Endothelial cell of umbilical vein (primary cell): ENCODE measurements at regions not wholly inside any gene's neighbourhood (a gene's known extent, or its start where the extent isn't known, plus 50 kb on each side); places are given as distances from the start of the nearest gene placed in this dataset.

Experiments
- BruUV-seq: library from RNA; stranded (reverse); fragments of 400-500 nt; replicated peaks from 2 replicates; lab custom pipeline; 2021; lab: Mats Ljungman, UMichigan
- CTCF ChIA-PET: fragments of 300-600, 350-600 bp; sonication (Branson Sonifier 250); formaldehyde crosslinking; loops from one replicate; lab custom pipeline; 2021; ENCODE audit warnings: antibody characterized with exemption, inconsistent platforms; lab: Charles Lee
- POLR2A ChIA-PET: fragments of 300-600, 350-600 bp; sonication (Branson Sonifier 250); formaldehyde crosslinking; loops from one replicate; lab custom pipeline; 2021; ENCODE audit warnings: antibody characterized with exemption, inconsistent platforms; lab: Charles Lee
- DNase-seq: peaks from one replicate; pipeline ENCODE4 v3.0.0-alpha.2; 2011; ENCODE audit warnings: low read depth, low spot score
- FAIRE-seq: peaks from 2 replicates; lab custom pipeline; 2011; peaks lifted over from hg19 to GRCh38; lab: Jason Lieb, UNC
- H2AFZ ChIP-seq: 2 replicates; pipeline ENCODE4 v1.6.0; 2012; ENCODE audit warnings: low read depth, low read length, control low read depth, inconsistent platforms
- H3K27ac ChIP-seq: 2 replicates; pipeline ENCODE4 v1.5.1; 2011; ENCODE audit warnings: low read depth, mild to moderate bottlenecking, control low read depth, low read length, moderate library complexity; ENCODE audit not compliant: insufficient read depth
- H3K27me3 ChIP-seq, 2 experiments: 2 replicates each; pipeline versions ENCODE4 v1.6.0 to v1.6.1; 2011; ENCODE audit warnings: low read length in 2 of 2, mixed read lengths in 1 of 2; ENCODE audit not compliant: control insufficient read depth in 2 of 2, insufficient read depth in 2 of 2
- H3K36me3 ChIP-seq, 2 experiments: 2 replicates in 1 of 2; 3 replicates in 1 of 2; pipeline ENCODE4 v1.5.1; 2011; ENCODE audit warnings: low read length in 2 of 2, mild to moderate bottlenecking in 1 of 2, moderate library complexity in 1 of 2; ENCODE audit not compliant: control insufficient read depth in 2 of 2, insufficient read depth in 2 of 2; ENCODE audit errors: extremely low read depth in 1 of 2
- H3K4me1 ChIP-seq: 3 replicates; pipeline ENCODE4 v1.5.1; 2011; ENCODE audit warnings: mild to moderate bottlenecking, low read length; ENCODE audit not compliant: control insufficient read depth, insufficient read depth; ENCODE audit errors: extremely low read depth
- H3K4me2 ChIP-seq: 2 replicates; pipeline ENCODE4 v1.6.1; 2011; ENCODE audit warnings: low read length, control low read depth, mixed read lengths; ENCODE audit not compliant: insufficient read depth
- H3K4me3 ChIP-seq, 3 experiments: fragments of 200-600 bp in 1 of 3; sonication (generic), shearing (Covaris generic) in 1 of 3; replicated peaks in 1 of 3; 2 replicates each; pipeline ENCODE4 v1.5.1; 2011 to 2016; ENCODE audit warnings: control low read depth in 3 of 3, low read length in 3 of 3, mild to moderate bottlenecking in 2 of 3, inconsistent platforms in 1 of 3, low read depth in 1 of 3, moderate library complexity in 1 of 3; ENCODE audit not compliant: insufficient read depth in 1 of 3
- H3K79me2 ChIP-seq: 2 replicates; pipeline ENCODE4 v1.6.0; 2012; ENCODE audit warnings: low read length, inconsistent platforms; ENCODE audit not compliant: control insufficient read depth, insufficient read depth
- H3K9ac ChIP-seq: replicated peaks from 2 replicates; pipeline ENCODE3; 2011; ENCODE audit warnings: low read length, control low read depth; ENCODE audit not compliant: insufficient read depth; ENCODE audit errors: extremely low read depth
- H3K9me1 ChIP-seq: replicated peaks from 3 replicates; pipeline ENCODE4 v1.6.0; 2011; ENCODE audit warnings: mild to moderate bottlenecking, low read length; ENCODE audit not compliant: control insufficient read depth, insufficient read depth; ENCODE audit errors: extremely low read depth
- H3K9me3 ChIP-seq: replicated peaks from 2 replicates; pipeline ENCODE4 v1.5.1; 2012; ENCODE audit warnings: low read length, inconsistent platforms; ENCODE audit not compliant: control insufficient read depth, insufficient read depth
- H4K20me1 ChIP-seq: replicated peaks from 2 replicates; pipeline ENCODE3; 2011; ENCODE audit warnings: mild to moderate bottlenecking, low read length; ENCODE audit not compliant: control insufficient read depth, insufficient read depth; ENCODE audit errors: extremely low read depth
- EZH2 ChIP-seq: IDR thresholded peaks from 2 replicates; pipeline ENCODE4 v1.6.1; 2012; ENCODE audit warnings: borderline replicate concordance, low read depth, mild to moderate bottlenecking, moderate library complexity, low read length, inconsistent platforms; ENCODE audit not compliant: severe bottlenecking
- FOS ChIP-seq: IDR thresholded peaks from 2 replicates; pipeline ENCODE4 v1.6.1; 2011; ENCODE audit warnings: mild to moderate bottlenecking, low read length, moderate library complexity, borderline replicate concordance; ENCODE audit not compliant: insufficient read depth
- GATA2 ChIP-seq: IDR thresholded peaks from 2 replicates; pipeline ENCODE4 v1.7.0; 2011; ENCODE audit warnings: low read depth, mild to moderate bottlenecking, moderate library complexity, mixed read lengths, low read length; ENCODE audit not compliant: insufficient read length, insufficient read depth
- JUN ChIP-seq: IDR thresholded peaks from 2 replicates; pipeline ENCODE4 v1.6.1; 2011; ENCODE audit warnings: borderline replicate concordance, low read depth; ENCODE audit not compliant: insufficient read length, insufficient read depth
- MYC ChIP-seq: IDR thresholded peaks from one replicate; pipeline ENCODE4 v1.6.1; 2011; ENCODE audit warnings: mild to moderate bottlenecking, low read depth, low read length
- POLR2A ChIP-seq: IDR thresholded peaks from 2 replicates; pipeline ENCODE4 v1.6.1; 2012; ENCODE audit warnings: low read depth, mild to moderate bottlenecking, control low read depth, low read length
- POLR2AphosphoS5 ChIP-seq: IDR thresholded peaks from 2 replicates; pipeline ENCODE4 v1.6.1; 2012; ENCODE audit warnings: low read depth, mild to moderate bottlenecking, control low read depth, low read length, moderate library complexity; ENCODE audit not compliant: insufficient read depth
- dilution Hi-C: fragments of 300-500 bp; cut with MboI; formaldehyde crosslinking; loops from one replicate; pipeline ENCODE4 v1.15.0; 2019; ENCODE audit warnings: low sequenced_read_pairs; ENCODE audit not compliant: extremely low pct_ligation_motif_present
- intact Hi-C: fragments of 100-400 bp; cut with micrococcal nuclease; formaldehyde crosslinking; loops from one replicate; pipeline ENCODE4 v1.10.0; 2022
- TF ChIP-seq, protein P1 (sequence below), 2 donors: IDR thresholded peaks; 1 replicate in 1 of 2; 2 replicates in 1 of 2; pipeline ENCODE4 v1.5.1; 2011; ENCODE audit warnings: low read length in 2 of 2, mild to moderate bottlenecking in 2 of 2, moderate library complexity in 2 of 2, control low read depth in 1 of 2, inconsistent platforms in 1 of 2, low read depth in 1 of 2; ENCODE audit not compliant: insufficient read depth in 1 of 2; ENCODE audit errors: extremely low read depth in 1 of 2
- TF ChIP-seq, protein P2 (sequence below): IDR thresholded peaks from 2 replicates; pipeline ENCODE4 v1.6.1; 2011; ENCODE audit not compliant: insufficient read depth, insufficient read length

DNA sequence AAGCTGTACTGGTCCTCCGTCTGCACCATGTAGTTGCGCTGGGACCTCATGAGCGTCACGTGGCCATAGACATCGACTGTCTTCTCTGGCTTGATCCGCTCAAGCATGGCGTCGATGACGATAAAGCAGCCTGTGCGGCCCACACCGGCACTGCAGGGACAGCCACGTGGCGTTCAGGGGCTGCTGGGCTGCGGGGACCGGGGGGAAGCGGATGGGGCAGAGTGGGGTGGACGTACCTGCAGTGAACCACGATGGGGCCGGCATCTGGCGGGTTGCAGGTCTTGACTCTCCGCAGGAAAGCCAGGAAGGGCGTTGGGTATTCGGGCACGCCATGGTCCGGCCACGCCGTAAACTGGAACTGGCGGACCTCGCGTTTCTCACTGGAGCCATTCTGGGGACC lies 128.5 kb downstream of the PTPRS start:
- no peaks in the 10 kb centered on the region for H3K4me1 ChIP-seq
- no peak overlapping the region for H3K9ac ChIP-seq
- H3K27me3 ChIP-seq: no peaks in the 10 kb centered on the region
- TF ChIP-seq GATA2 (no peak), JUN (no peak), FOS (no peak), POLR2AphosphoS5 (no peak), MYC (no peak), POLR2A (no peak), EZH2 (no peak)
- TF ChIP-seq, protein P1, sequence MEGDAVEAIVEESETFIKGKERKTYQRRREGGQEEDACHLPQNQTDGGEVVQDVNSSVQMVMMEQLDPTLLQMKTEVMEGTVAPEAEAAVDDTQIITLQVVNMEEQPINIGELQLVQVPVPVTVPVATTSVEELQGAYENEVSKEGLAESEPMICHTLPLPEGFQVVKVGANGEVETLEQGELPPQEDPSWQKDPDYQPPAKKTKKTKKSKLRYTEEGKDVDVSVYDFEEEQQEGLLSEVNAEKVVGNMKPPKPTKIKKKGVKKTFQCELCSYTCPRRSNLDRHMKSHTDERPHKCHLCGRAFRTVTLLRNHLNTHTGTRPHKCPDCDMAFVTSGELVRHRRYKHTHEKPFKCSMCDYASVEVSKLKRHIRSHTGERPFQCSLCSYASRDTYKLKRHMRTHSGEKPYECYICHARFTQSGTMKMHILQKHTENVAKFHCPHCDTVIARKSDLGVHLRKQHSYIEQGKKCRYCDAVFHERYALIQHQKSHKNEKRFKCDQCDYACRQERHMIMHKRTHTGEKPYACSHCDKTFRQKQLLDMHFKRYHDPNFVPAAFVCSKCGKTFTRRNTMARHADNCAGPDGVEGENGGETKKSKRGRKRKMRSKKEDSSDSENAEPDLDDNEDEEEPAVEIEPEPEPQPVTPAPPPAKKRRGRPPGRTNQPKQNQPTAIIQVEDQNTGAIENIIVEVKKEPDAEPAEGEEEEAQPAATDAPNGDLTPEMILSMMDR (IDR thresholded peaks at IDR 0.05; ENCODE audit: extremely low read depth in 1 of 2, insufficient read depth in 1 of 2, low read depth in 1 of 2, low read length in 2 of 2): no peak
- TF ChIP-seq, protein P2, sequence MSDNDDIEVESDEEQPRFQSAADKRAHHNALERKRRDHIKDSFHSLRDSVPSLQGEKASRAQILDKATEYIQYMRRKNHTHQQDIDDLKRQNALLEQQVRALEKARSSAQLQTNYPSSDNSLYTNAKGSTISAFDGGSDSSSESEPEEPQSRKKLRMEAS: no peak
- intact Hi-C loops (no loop called here), dilution Hi-C loops (no loop called here)
- no peak overlapping the region for H3K27ac ChIP-seq
- H3K36me3 ChIP-seq: no peaks in the 10 kb centered on the region
- DNase-seq (no peak), FAIRE-seq (no peak)
- H3K4me3 ChIP-seq: no peak overlapping the region
- POLR2A ChIA-PET: no interaction called here
- no peak overlapping the region for H2AFZ ChIP-seq
- no peak overlapping the region for H3K4me2 ChIP-seq
- no TSS peak for BruUV-seq
- H3K9me3 ChIP-seq: no peaks in the 10 kb centered on the region
- no peaks in the 10 kb centered on the region for H3K9me1 ChIP-seq
- no peaks in the 10 kb centered on the region for H3K79me2 ChIP-seq
- CTCF ChIA-PET: no interaction called here
- H4K20me1 ChIP-seq: no peaks in the 10 kb centered on the region
